Trophoblast cell (in vitro differentiated cells and primary cell): ENCODE measurements at regions not wholly inside any gene's neighbourhood (a gene's known extent, or its start where the extent isn't known, plus 50 kb on each side); places are given as distances from the start of the nearest gene placed in this dataset.
"Not testable (repeated sequence)": the region's sequence is repeated elsewhere in the genome, so short reads cannot be mapped to it uniquely, and the experiment has no call there.

ENCODE experiments used
- DNase-seq, 2 donors: peaks; one replicate each; pipeline ENCODE4 v3.0.0-alpha.2; 2016
- H2AFZ ChIP-seq: 2 replicates; pipeline ENCODE4 v1.6.1; 2013; ENCODE audit warnings: low read length, moderate library complexity, mild to moderate bottlenecking; ENCODE audit not compliant: insufficient read depth, poor library complexity
- H2AK5ac ChIP-seq: 2 replicates; pipeline ENCODE4 v1.6.1; 2013; ENCODE audit warnings: mild to moderate bottlenecking, low read length
- H2BK120ac ChIP-seq: 2 replicates; pipeline ENCODE4 v1.6.1; 2013; ENCODE audit warnings: low read length, mild to moderate bottlenecking, moderate library complexity; ENCODE audit not compliant: insufficient read depth, poor library complexity
- H2BK12ac ChIP-seq: 2 replicates; pipeline ENCODE4 v1.6.1; 2013; ENCODE audit warnings: mild to moderate bottlenecking, low read length, moderate library complexity
- H2BK5ac ChIP-seq: 2 replicates; pipeline ENCODE4 v1.6.1; 2013; ENCODE audit warnings: low read length, low read depth, moderate library complexity, mild to moderate bottlenecking; ENCODE audit not compliant: poor library complexity
- H3K14ac ChIP-seq: 2 replicates; pipeline ENCODE4 v1.6.1; 2013; ENCODE audit warnings: mild to moderate bottlenecking, low read length
- H3K18ac ChIP-seq: 2 replicates; pipeline ENCODE4 v1.6.1; 2013; ENCODE audit warnings: mild to moderate bottlenecking, low read length
- H3K23ac ChIP-seq: 2 replicates; pipeline ENCODE4 v1.6.1; 2013; ENCODE audit warnings: low read length
- H3K27ac ChIP-seq: 2 replicates; pipeline ENCODE4 v1.5.1; 2013; ENCODE audit warnings: low read depth, mild to moderate bottlenecking, inconsistent platforms, low read length, moderate library complexity
- H3K27me3 ChIP-seq: 2 replicates; pipeline ENCODE4 v1.6.1; 2013; ENCODE audit warnings: inconsistent platforms, mild to moderate bottlenecking, low read length, moderate library complexity; ENCODE audit not compliant: insufficient read depth
- H3K36me3 ChIP-seq, 2 experiments: 1 replicate in 1 of 2; 2 replicates in 1 of 2; pipeline ENCODE4 v1.6.1; 2013; ENCODE audit warnings: low read length in 2 of 2, mild to moderate bottlenecking in 2 of 2, moderate library complexity in 1 of 2; ENCODE audit not compliant: insufficient read depth in 2 of 2, control insufficient read depth in 1 of 2
- H3K4ac ChIP-seq: 2 replicates; pipeline ENCODE4 v1.6.1; 2013; ENCODE audit warnings: low read depth, mild to moderate bottlenecking, low read length, moderate library complexity
- H3K4me1 ChIP-seq, 2 experiments: 1 replicate in 1 of 2; 2 replicates in 1 of 2; pipeline ENCODE4 v1.6.1; 2013; ENCODE audit warnings: low read length in 2 of 2, mild to moderate bottlenecking in 2 of 2, moderate library complexity in 1 of 2; ENCODE audit not compliant: insufficient read depth in 2 of 2, control insufficient read depth in 1 of 2
- H3K4me2 ChIP-seq: 2 replicates; pipeline ENCODE4 v1.6.1; 2013; ENCODE audit warnings: inconsistent platforms, mild to moderate bottlenecking, low read length, moderate library complexity
- H3K4me3 ChIP-seq: 2 replicates; pipeline ENCODE4 v1.5.1; 2013; ENCODE audit warnings: mild to moderate bottlenecking, low read depth, low read length, inconsistent platforms
- H3K79me1 ChIP-seq: one replicate; pipeline ENCODE4 v1.6.1; 2013; ENCODE audit warnings: low read length
- H3K79me2 ChIP-seq: 2 replicates; pipeline ENCODE4 v1.6.1; 2013; ENCODE audit warnings: low read length, mild to moderate bottlenecking; ENCODE audit not compliant: control insufficient read depth, insufficient read depth, poor library complexity
- H3K9ac ChIP-seq: 2 replicates; pipeline ENCODE4 v1.6.1; 2013; ENCODE audit warnings: mild to moderate bottlenecking, low read length
- H3K9me3 ChIP-seq: 2 replicates; pipeline ENCODE4 v1.6.1; 2013; ENCODE audit warnings: low read depth, mild to moderate bottlenecking, control low read depth, inconsistent platforms, low read length; ENCODE audit not compliant: insufficient read depth
- H4K12ac ChIP-seq: 2 replicates; pipeline ENCODE4 v1.6.1; 2013; ENCODE audit warnings: low read depth, mild to moderate bottlenecking, low read length, moderate library complexity
- H4K8ac ChIP-seq: 2 replicates; pipeline ENCODE4 v1.6.1; 2013; ENCODE audit warnings: low read depth, mild to moderate bottlenecking, low read length, moderate library complexity
- H4K91ac ChIP-seq: one replicate; pipeline ENCODE4 v1.6.1; 2013; ENCODE audit warnings: low read depth, mild to moderate bottlenecking, low read length, moderate library complexity
- WGBS: extraction: QIAGEN DNeasy Blood & Tissue Kit; methylation state at CpG from one replicate; pipeline ENCODE4 v1.1.7; 2013; ENCODE audit warnings: missing lambda C conversion rate; ENCODE audit not compliant: insufficient read length, insufficient coverage; ENCODE audit errors: extremely low coverage; 5-methylcytosine and 5-hydroxymethylcytosine counted together

DNA sequence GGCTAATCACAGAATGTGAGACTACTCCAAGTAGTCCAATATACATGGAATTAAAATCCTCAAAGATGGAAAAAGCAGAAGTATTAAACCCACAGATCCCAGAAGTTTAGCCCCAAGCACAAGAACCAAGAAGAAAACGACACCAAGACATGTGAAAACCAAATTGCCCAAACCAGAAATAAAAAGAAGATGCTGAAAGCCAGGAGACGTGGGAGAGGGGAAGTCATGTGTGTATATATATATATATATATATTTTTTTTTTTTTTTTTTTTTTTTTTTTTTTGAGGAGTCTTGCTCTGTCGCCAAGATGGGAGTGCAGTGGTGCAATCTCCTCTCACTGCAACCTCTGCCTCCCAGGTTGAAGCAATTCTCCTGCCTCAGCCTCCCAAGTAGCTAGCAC lies 376.9 kb upstream of the FRG1 start:
- not testable (repeated sequence) for H4K8ac ChIP-seq, H3K79me2 ChIP-seq, H3K36me3 ChIP-seq, H3K14ac ChIP-seq, H3K27me3 ChIP-seq, H3K9me3 ChIP-seq, H3K23ac ChIP-seq, H3K9ac ChIP-seq, H3K4ac ChIP-seq, DNase-seq, H2AK5ac ChIP-seq, H3K79me1 ChIP-seq, H2BK12ac ChIP-seq, H3K4me2 ChIP-seq, H3K4me3 ChIP-seq, H3K4me1 ChIP-seq, H2AFZ ChIP-seq, H2BK5ac ChIP-seq, H3K27ac ChIP-seq, H2BK120ac ChIP-seq, H3K18ac ChIP-seq, H4K12ac ChIP-seq, H4K91ac ChIP-seq
- WGBS: no CpG with 5 or more reads among the region's 3 CpGs

DNA sequence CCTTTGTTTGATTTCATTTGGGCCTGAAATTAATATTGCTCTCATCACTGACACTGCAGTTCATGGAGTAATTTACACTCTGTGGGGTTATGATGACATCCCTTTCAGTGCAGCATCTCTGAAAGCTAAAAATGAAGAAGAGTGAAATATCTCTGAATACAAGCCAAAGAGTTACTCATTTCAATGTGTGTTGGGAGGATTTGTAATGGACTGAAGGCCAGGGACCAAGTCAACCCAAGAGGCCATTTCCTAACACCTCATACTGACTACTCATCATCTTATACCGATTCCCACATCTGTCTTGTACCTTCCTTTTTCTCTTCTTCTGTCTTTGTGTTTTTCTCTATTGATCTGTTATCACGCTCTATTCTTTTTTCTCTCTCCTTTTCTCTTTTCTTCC lies 374.4 kb upstream of the FRG1 start:
- H4K12ac ChIP-seq, H3K9ac ChIP-seq, H3K36me3 ChIP-seq, H3K4me1 ChIP-seq, H3K23ac ChIP-seq, H2BK120ac ChIP-seq, H3K27ac ChIP-seq, H3K4ac ChIP-seq, H3K4me3 ChIP-seq, H2AK5ac ChIP-seq, H3K14ac ChIP-seq, H3K79me2 ChIP-seq, H3K79me1 ChIP-seq, H3K9me3 ChIP-seq, H3K4me2 ChIP-seq, H3K27me3 ChIP-seq, H2AFZ ChIP-seq, H2BK5ac ChIP-seq, DNase-seq, H3K18ac ChIP-seq, H4K91ac ChIP-seq, H4K8ac ChIP-seq, H2BK12ac ChIP-seq: not testable (repeated sequence)
- no CpG with 5 or more reads among the region's 2 CpGs for WGBS

DNA sequence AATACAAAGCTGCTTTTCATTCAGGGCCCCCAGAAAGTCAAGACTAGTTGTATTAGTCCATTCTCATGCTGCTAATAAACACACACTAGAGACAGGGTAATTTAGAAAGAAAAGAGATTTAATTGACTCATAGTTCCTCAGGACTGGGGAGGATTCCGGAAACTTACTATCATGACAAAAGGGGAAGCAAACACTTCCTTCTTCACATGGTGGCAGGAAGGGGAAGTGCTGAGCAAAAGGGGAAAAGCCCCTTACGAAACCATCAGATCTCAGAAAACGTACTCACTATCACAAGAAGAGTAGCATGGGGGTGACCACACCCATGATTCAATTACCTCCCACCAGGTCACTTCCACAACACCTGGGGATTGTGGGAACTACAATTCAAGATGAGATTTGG lies 373.8 kb upstream of the FRG1 start:
- H3K4me1 ChIP-seq, H3K18ac ChIP-seq, H2BK120ac ChIP-seq, H2BK12ac ChIP-seq, H3K79me1 ChIP-seq, H3K9me3 ChIP-seq, H3K9ac ChIP-seq, H3K27ac ChIP-seq, H3K14ac ChIP-seq, H3K23ac ChIP-seq, H3K4me2 ChIP-seq, H4K12ac ChIP-seq, H3K36me3 ChIP-seq, H3K27me3 ChIP-seq, H3K4ac ChIP-seq, H4K8ac ChIP-seq, H2AK5ac ChIP-seq, H3K79me2 ChIP-seq, H3K4me3 ChIP-seq, H4K91ac ChIP-seq, H2AFZ ChIP-seq, H2BK5ac ChIP-seq: not testable (repeated sequence)
- no CpG with 5 or more reads among the region's 3 CpGs for WGBS
- peak in 1 of 2 donors; percentile 5 for DNase-seq

DNA sequence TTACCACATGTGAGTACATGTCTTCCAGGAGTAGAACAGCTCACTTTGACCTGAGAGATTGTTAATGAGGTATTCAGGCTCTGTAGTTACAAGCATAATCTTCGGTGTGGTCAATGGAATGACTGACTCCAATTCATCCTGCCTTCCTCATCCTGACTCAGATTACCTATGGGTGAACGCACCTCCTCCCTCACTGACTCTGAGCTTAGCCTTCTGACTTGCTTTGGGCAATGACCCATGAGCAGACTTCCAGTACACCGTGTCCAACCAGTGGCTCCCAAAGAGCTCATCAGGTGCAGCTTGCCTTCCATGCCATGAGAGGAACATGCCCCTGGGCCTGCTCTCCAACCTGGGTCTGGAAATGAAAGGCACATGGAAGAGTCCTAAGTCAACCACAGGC lies 361.0 kb upstream of the FRG1 start:
- not testable (repeated sequence) for H3K4me3 ChIP-seq, H3K18ac ChIP-seq, H3K27me3 ChIP-seq, H3K4ac ChIP-seq, H3K14ac ChIP-seq, H4K12ac ChIP-seq, H3K9ac ChIP-seq, H2BK12ac ChIP-seq, DNase-seq, H4K8ac ChIP-seq, H2AK5ac ChIP-seq, H3K9me3 ChIP-seq, H3K4me2 ChIP-seq, H3K27ac ChIP-seq, H3K79me2 ChIP-seq, H2BK120ac ChIP-seq, H2BK5ac ChIP-seq, H3K79me1 ChIP-seq, H2AFZ ChIP-seq, H3K36me3 ChIP-seq, H3K4me1 ChIP-seq, H4K91ac ChIP-seq, H3K23ac ChIP-seq
- no CpG with 5 or more reads among the region's 3 CpGs for WGBS
